Retinal pigment epithelial cell (primary cell): ENCODE measurements at regions not wholly inside any gene's neighbourhood (a gene's known extent, or its start where the extent isn't known, plus 50 kb on each side); places are given as distances from the start of the nearest gene placed in this dataset.
A peak's percentile ranks its signal among the peaks of the same experiment; 100 is the strongest.
"Not testable (repeated sequence)": the region's sequence is repeated elsewhere in the genome, so short reads cannot be mapped to it uniquely, and the experiment has no call there.

ENCODE experiments used
- DNase-seq: peaks from one replicate; pipeline ENCODE4 v3.0.0-alpha.2; 2010; ENCODE audit warnings: low read depth
- H3K4me3 ChIP-seq: 2 replicates; pipeline ENCODE4 v1.5.1; 2011; ENCODE audit warnings: mild to moderate bottlenecking, low read length, control low read depth, moderate library complexity
- TF ChIP-seq, protein P1 (sequence below): conservative IDR thresholded peaks from 2 replicates; pipeline ENCODE4 v1.5.1; 2011; ENCODE audit warnings: low read depth, low read length, control low read depth, inconsistent platforms

DNA sequence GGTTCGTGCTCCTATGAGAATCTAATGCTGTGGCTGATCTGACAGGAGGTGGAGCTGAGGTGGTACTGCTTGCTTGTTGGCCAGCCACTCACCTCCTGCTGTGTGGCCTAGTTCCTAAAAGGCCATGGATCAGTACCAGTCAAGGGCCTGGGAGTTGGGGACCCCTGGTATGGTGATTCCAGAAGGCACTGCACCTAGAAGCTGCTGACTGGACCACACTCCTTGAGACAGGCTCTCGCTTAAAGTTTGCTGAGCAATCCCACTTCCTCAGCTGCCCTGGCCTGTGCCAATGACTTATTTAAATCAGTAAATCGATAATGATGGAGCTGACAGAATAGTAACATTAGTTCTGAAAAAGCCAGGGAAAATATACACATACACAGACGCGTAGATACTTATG is 98.6 kb upstream of the LYZL2 start:
- H3K4me3 ChIP-seq, result no peak overlapping the region
- TF ChIP-seq, protein P1, sequence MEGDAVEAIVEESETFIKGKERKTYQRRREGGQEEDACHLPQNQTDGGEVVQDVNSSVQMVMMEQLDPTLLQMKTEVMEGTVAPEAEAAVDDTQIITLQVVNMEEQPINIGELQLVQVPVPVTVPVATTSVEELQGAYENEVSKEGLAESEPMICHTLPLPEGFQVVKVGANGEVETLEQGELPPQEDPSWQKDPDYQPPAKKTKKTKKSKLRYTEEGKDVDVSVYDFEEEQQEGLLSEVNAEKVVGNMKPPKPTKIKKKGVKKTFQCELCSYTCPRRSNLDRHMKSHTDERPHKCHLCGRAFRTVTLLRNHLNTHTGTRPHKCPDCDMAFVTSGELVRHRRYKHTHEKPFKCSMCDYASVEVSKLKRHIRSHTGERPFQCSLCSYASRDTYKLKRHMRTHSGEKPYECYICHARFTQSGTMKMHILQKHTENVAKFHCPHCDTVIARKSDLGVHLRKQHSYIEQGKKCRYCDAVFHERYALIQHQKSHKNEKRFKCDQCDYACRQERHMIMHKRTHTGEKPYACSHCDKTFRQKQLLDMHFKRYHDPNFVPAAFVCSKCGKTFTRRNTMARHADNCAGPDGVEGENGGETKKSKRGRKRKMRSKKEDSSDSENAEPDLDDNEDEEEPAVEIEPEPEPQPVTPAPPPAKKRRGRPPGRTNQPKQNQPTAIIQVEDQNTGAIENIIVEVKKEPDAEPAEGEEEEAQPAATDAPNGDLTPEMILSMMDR, result no peak
- no peak for DNase-seq

DNA sequence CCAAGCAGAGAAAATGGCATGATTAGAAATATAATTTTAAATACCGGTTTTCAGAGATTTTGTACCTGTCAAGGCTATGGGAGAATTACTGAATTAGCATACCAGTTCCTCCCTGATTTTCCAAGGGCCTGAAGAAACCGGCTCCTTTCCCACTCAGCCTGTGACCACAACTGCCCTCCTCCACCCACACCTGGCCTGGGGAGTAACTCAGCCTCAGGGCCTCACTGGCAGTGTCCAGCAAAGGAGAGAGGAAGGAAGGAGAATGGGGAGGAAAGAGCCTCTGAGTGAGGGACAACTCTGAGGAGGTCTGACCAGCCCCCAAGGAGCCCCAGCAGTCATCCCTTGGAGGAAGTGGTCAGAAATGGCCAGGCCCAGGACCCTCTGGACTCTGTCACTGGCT is 98.0 kb upstream of the LYZL2 start:
- TF ChIP-seq, protein P1, result no peak
- H3K4me3 ChIP-seq, result no peak overlapping the region
- no peak for DNase-seq

DNA sequence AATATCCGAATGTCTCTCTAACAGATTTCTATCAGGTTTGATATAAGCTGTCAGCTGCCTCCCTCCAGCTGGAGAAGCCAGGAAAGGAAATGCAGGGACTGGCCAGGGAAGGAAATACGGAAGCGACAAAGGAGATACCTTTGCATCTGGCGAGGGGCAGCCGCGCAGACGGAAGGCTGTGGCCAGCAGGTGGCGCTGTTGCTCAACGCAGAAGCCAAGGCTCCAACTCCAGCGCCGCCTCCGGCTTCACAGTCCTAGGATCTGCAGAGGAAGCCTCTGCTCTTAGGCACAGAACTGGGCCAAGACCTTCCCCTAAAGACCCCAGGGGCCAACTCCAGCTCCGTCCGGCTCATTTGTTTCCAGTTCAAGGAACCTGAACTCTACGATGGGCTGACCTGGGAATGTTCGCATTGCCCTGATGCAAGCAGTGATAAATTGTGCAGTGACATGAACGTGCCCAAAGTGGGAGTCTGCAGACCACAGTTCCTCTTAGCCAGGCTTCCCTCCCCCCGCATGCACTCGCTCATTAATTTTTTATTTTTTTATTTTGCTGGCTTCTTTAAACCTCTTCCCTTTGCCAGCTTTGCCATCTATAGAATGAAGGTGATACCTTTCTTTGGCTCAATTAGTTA is 97.3 kb upstream of the LYZL2 start:
- DNase-seq, result peak; percentile 11
- not testable (repeated sequence) for H3K4me3 ChIP-seq
- TF ChIP-seq, protein P1, result peak; percentile 70

DNA sequence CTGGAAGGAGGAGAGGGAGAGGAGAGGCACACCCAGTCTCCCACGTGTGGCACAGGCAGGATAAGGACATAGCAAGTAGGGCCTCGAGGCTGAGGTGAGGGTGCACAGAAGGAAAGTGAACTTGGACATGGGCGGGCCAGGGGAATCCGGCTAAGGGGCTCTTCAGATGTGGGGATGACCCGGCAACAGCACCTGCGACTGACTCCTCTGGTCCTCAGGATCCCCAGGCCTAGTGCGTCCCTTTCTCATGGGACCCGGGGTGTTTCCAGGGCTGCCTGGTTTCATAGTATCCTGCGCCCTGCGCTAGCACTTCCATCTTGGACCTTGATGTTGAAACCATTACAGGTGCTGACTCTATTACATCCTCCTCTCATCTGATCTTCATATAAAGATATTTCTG is 96.1 kb upstream of the LYZL2 start:
- no peak for DNase-seq
- no peak overlapping the region for H3K4me3 ChIP-seq
- TF ChIP-seq, protein P1, result no peak

DNA sequence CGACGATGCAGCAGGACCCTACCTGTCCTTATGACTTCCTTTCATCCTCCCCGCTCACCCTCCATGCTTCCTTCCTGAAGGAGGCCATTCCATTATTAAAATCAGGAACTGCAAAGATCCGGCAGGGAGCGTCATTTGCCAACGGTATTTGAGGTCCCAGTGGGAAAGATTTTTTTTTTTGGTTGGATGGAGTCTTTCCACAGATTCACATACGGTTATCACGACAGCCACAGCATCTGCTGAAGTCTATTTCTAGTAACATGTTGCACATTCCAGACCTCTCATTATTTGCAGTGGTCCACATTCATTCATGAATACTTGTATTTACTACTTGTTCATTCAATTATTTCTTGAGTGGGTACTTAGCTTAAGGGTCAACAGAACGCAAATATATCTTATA is 94.7 kb upstream of the LYZL2 start:
- H3K4me3 ChIP-seq, result no peak overlapping the region
- no peak for DNase-seq
- TF ChIP-seq, protein P1, result no peak

DNA sequence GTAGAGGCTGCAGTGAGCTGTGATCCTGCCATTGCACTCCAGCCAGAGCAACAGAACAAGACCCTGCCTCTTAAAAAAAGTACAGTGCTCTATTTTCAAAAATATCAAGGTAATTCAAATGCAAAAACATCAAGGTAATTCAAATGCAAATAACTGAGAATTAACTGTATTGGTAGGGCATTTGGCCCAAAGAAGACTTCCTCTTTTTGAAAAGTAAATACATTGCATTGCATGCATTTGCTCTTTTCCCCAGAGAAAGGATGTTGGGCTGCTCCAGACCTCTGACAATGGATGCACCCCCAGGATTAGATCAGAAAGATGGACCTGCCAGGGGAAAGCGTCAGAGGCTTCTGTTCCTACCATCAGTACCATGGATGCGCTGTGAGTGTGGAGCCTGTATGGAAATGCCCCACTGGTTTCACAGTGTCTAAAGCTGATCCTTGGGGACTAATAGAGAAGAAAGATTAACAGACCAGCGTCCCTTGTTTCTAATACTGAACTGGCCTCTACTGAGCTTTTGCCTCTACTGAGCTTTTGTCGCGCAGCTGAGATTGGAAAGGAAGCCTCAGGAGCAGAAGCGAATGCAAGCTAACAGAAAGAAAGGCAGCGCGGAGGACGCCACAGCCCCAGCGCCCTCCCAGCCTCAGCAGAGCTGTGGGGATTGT is 93.5 kb upstream of the LYZL2 start:
- no peak for DNase-seq

DNA sequence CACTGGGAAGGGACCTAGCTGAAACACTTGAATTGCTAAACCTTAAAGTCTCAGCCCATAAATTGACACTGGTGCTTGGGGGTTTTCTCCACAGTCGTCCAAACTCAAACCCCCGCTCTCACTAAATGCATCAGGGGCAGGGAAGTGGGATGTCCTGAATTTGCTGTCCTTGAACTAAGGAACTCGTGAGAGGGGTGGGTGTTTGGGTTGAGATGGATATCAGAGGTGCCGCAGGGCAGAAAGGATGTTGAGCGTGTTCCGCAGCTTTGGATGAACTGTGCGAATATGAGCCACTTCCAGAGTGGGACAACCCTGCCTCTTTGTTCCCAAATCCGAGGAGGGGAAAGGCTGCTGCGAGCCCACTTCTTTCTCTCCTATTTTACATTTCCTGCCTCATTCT is 90.3 kb upstream of the LYZL2 start:
- TF ChIP-seq, protein P1, result no peak
- no peak overlapping the region for H3K4me3 ChIP-seq
- no peak for DNase-seq

More for the DNA sequence above, 93.5 kb upstream of the LYZL2 start:
- H3K4me3 ChIP-seq, result no peak overlapping the region
- TF ChIP-seq, protein P1, result no peak
